Gastroesophageal sphincter (tissue), 4 donors: ENCODE measurements at regions not wholly inside any gene's neighbourhood (a gene's known extent, or its start where the extent isn't known, plus 50 kb on each side); places are given as distances from the start of the nearest gene placed in this dataset.

Source experiments
- ATAC-seq: fragments of 150-250 bp; one replicate; pipeline ENCODE4 v1.9.1; 2016; ENCODE audit warnings: mild to moderate bottlenecking, moderate library complexity
- H3K27ac ChIP-seq, 4 donors: fragments of 200-600 bp; sonication (generic) in 3 of 4; 1 replicate in 3 of 4; 2 replicates in 1 of 4; pipeline ENCODE4 v1.5.1; 2016 to 2019
- H3K27me3 ChIP-seq: fragments of 200-600 bp; sonication (generic); one replicate; pipeline ENCODE4 v1.5.1; 2019
- H3K36me3 ChIP-seq, 2 donors: fragments of 200-600 bp; sonication (generic); one replicate each; pipeline ENCODE4 v1.5.1; 2019; ENCODE audit warnings: control low read depth in 1 of 2
- H3K4me1 ChIP-seq, 3 donors: fragments of 200-600 bp; sonication (generic); 1 replicate in 2 of 3; 2 replicates in 1 of 3; pipeline ENCODE4 v1.5.1; 2016 to 2019; ENCODE audit warnings: control low read depth in 2 of 3
- H3K4me3 ChIP-seq, 2 donors: fragments of 200-600 bp; sonication (generic); one replicate each; pipeline ENCODE4 v1.5.1; 2019; ENCODE audit warnings: mild to moderate bottlenecking in 1 of 2, moderate library complexity in 1 of 2
- H3K9me3 ChIP-seq, 3 donors: fragments of 200-600 bp; sonication (generic); one replicate each; pipeline ENCODE4 v1.5.1; 2017 to 2019; ENCODE audit warnings: control low read depth in 2 of 3
- CTCF ChIP-seq, 4 experiments: fragments of 200-600 bp in 2 of 4; fragments of 450-650 bp in 2 of 4; sonication (generic) in 1 of 4; IDR thresholded peaks; one replicate each; pipeline ENCODE4 v1.5.1; 2017 to 2019; ENCODE audit warnings: antibody characterized with exemption in 4 of 4, mild to moderate bottlenecking in 2 of 4, moderate library complexity in 2 of 4
- EP300 ChIP-seq: sonication (generic); formaldehyde crosslinking; IDR thresholded peaks from one replicate; pipeline ENCODE4 v1.6.1; 2017; ENCODE audit warnings: antibody characterized with exemption, mild to moderate bottlenecking
- POLR2A ChIP-seq, 2 donors: fragments of 450-650 bp; IDR thresholded peaks; one replicate each; pipeline ENCODE4 v1.6.1; 2017; ENCODE audit warnings: antibody characterized with exemption in 2 of 2, mild to moderate bottlenecking in 2 of 2, moderate library complexity in 1 of 2
- POLR2AphosphoS5 ChIP-seq: sonication (generic); formaldehyde crosslinking; IDR thresholded peaks from one replicate; pipeline ENCODE4 v1.6.1; 2017; ENCODE audit warnings: antibody characterized with exemption
- WGBS, 2 donors: methylation state at CpG; one replicate each; pipeline ENCODE4 v1.1.5; 2018; ENCODE audit warnings: low coverage in 1 of 2; 5-methylcytosine and 5-hydroxymethylcytosine counted together

GRCh38 chr5:110366716-110367115 is 359.8 kb downstream of the TMEM232 start:
- Histone ChIP-seq H3K9me3 (peaks cover 0 to 8% (median 0%) of the 10 kb centered on the region in 3 donors), H3K4me3 (no peak overlapping the region), H3K36me3 (no peaks in the 10 kb centered on the region), H3K4me1 (no peaks in the 10 kb centered on the region), H3K27me3 (no peaks in the 10 kb centered on the region), H3K27ac (no peak overlapping the region)
- TF ChIP-seq POLR2A (IDR thresholded peaks at IDR 0.05) (no peak), CTCF (IDR thresholded peaks at IDR 0.05) (no peak), POLR2AphosphoS5 (no peak), EP300 (no peak)
- 86 to 88% methylated on average over 3 of the region's 3 CpGs for WGBS, 2 donors
- no peak for ATAC-seq
